H1 (cell line): ENCODE measurements at regions not wholly inside any gene's neighbourhood (a gene's known extent, or its start where the extent isn't known, plus 50 kb on each side); places are given as distances from the start of the nearest gene placed in this dataset.
A peak's percentile ranks its signal among the peaks of the same experiment; 100 is the strongest.

ENCODE experiments used
- CTCF ChIA-PET: fragments of 300-600 bp; sonication (Branson Sonifier 250); formaldehyde crosslinking; loops from one replicate; lab custom pipeline; 2021; ENCODE audit not compliant: partially characterized antibody; lab: Charles Lee
- POLR2A ChIA-PET: fragments of 300-600 bp; sonication (Branson Sonifier 250); formaldehyde crosslinking; loops from one replicate; lab custom pipeline; 2021; ENCODE audit warnings: inconsistent platforms; ENCODE audit not compliant: partially characterized antibody; lab: Charles Lee
- DNase-seq, 2 experiments: peaks; one replicate each; pipeline versions ENCODE4 v3.0.0 to v3.0.0-alpha.2; 2010 to 2022; ENCODE audit warnings: low spot score in 2 of 2, low read depth in 1 of 2, mixed read lengths in 1 of 2
- FAIRE-seq: peaks from 2 replicates; lab custom pipeline; 2011; peaks lifted over from hg19 to GRCh38; lab: Jason Lieb, UNC
- H2AFZ ChIP-seq: 2 replicates; pipeline ENCODE4 v1.8.1; 2012; ENCODE audit warnings: low read length, inconsistent platforms
- H2AK5ac ChIP-seq: 2 replicates; pipeline ENCODE4 v1.6.1; 2013; ENCODE audit warnings: low read depth, low read length
- H2BK120ac ChIP-seq: replicated peaks from 2 replicates; pipeline ENCODE3; 2013; ENCODE audit warnings: low read depth, low read length, inconsistent platforms
- H2BK12ac ChIP-seq: 2 replicates; pipeline ENCODE4 v1.6.1; 2013; ENCODE audit warnings: low read depth, low read length
- H2BK15ac ChIP-seq: 2 replicates; pipeline ENCODE4 v1.6.1; 2013; ENCODE audit warnings: low read length
- H2BK20ac ChIP-seq: 2 replicates; pipeline ENCODE4 v1.6.1; 2013; ENCODE audit warnings: low read length
- H2BK5ac ChIP-seq: 2 replicates; pipeline ENCODE4 v1.6.1; 2013; ENCODE audit warnings: low read depth, low read length
- H3K14ac ChIP-seq: 2 replicates; pipeline ENCODE4 v1.6.1; 2013; ENCODE audit warnings: inconsistent platforms; ENCODE audit not compliant: insufficient read length
- H3K18ac ChIP-seq: 2 replicates; pipeline ENCODE4 v1.6.1; 2013; ENCODE audit warnings: low read length; ENCODE audit errors: extremely low read depth
- H3K23ac ChIP-seq: 2 replicates; pipeline ENCODE4 v1.6.1; 2013; ENCODE audit warnings: inconsistent platforms; ENCODE audit not compliant: insufficient read length
- H3K23me2 ChIP-seq: 2 replicates; pipeline ENCODE4 v1.6.1; 2013; ENCODE audit warnings: low read depth, low read length
- H3K27ac ChIP-seq: 2 replicates; pipeline ENCODE4 v1.6.1; 2011; ENCODE audit warnings: low read depth, low read length, inconsistent platforms
- H3K27me3 ChIP-seq, 4 experiments: replicated peaks in 1 of 4; 1 replicate in 1 of 4; 2 replicates in 3 of 4; pipeline versions ENCODE4 v1.6.1 to v1.8.1; 2011 to 2013; ENCODE audit warnings: low read length in 3 of 4, mild to moderate bottlenecking in 3 of 4, inconsistent platforms in 2 of 4, mixed read lengths in 2 of 4, moderate library complexity in 1 of 4; ENCODE audit not compliant: control insufficient read depth in 3 of 4, insufficient read depth in 3 of 4; ENCODE audit errors: extremely low read depth in 1 of 4
- H3K36me3 ChIP-seq, 4 experiments: 2 replicates each; pipeline versions ENCODE4 v1.6.1 to v1.8.1; 2011 to 2013; ENCODE audit warnings: mild to moderate bottlenecking in 4 of 4, low read length in 3 of 4, moderate library complexity in 2 of 4, control low read depth in 1 of 4, inconsistent platforms in 1 of 4; ENCODE audit not compliant: insufficient read depth in 4 of 4, control insufficient read depth in 2 of 4
- H3K4ac ChIP-seq: replicated peaks from 2 replicates; pipeline ENCODE3; 2013; ENCODE audit warnings: low read length, low read depth, mixed read lengths, inconsistent platforms; ENCODE audit not compliant: insufficient read length
- H3K4me1 ChIP-seq, 4 experiments: replicated peaks in 1 of 4; 1 replicate in 1 of 4; 2 replicates in 3 of 4; pipeline versions ENCODE4 v1.6.1 to v1.8.1; 2011 to 2013; ENCODE audit warnings: low read length in 3 of 4, inconsistent platforms in 2 of 4, mixed read lengths in 1 of 4; ENCODE audit not compliant: insufficient read depth in 4 of 4, control insufficient read depth in 3 of 4
- H3K4me2 ChIP-seq, 2 experiments: 2 replicates each; pipeline versions ENCODE4 v1.6.1 to v1.8.1; 2011 to 2013; ENCODE audit warnings: low read depth in 2 of 2, low read length in 2 of 2, control low read depth in 1 of 2, inconsistent platforms in 1 of 2, mild to moderate bottlenecking in 1 of 2; ENCODE audit not compliant: insufficient read depth in 1 of 2
- H3K4me3 ChIP-seq, 4 experiments: fragments of 200-600, 300-600 bp in 1 of 4; sonication (generic), shearing (Covaris generic), sonication (Bioruptor Twin) in 1 of 4; 2 replicates each; pipeline versions ENCODE4 v1.5.1 to v1.8.1; 2011 to 2016; ENCODE audit warnings: low read length in 4 of 4, low read depth in 3 of 4, control low read depth in 2 of 4, inconsistent platforms in 2 of 4, mild to moderate bottlenecking in 2 of 4, mixed read lengths in 1 of 4, moderate library complexity in 1 of 4; ENCODE audit not compliant: insufficient read depth in 2 of 4; ENCODE audit errors: extremely low read depth in 1 of 4
- H3K56ac ChIP-seq: replicated peaks from 2 replicates; pipeline ENCODE3; 2013; ENCODE audit warnings: low read depth, mild to moderate bottlenecking, mixed read lengths, low read length, inconsistent platforms; ENCODE audit not compliant: insufficient read length
- H3K79me1 ChIP-seq: 2 replicates; pipeline ENCODE4 v1.6.1; 2013; ENCODE audit warnings: low read depth, low read length, control low read depth
- H3K79me2 ChIP-seq, 2 experiments: 2 replicates each; pipeline versions ENCODE4 v1.6.1 to v1.8.1; 2012 to 2013; ENCODE audit warnings: low read length in 2 of 2, mild to moderate bottlenecking in 2 of 2, inconsistent platforms in 1 of 2; ENCODE audit not compliant: insufficient read depth in 2 of 2, control insufficient read depth in 1 of 2
- H3K9ac ChIP-seq, 4 experiments: replicated peaks in 1 of 4; 1 replicate in 1 of 4; 2 replicates in 3 of 4; pipeline versions ENCODE4 v1.6.1 to v1.8.1; 2011 to 2013; ENCODE audit warnings: low read depth in 3 of 4, low read length in 3 of 4, control low read depth in 2 of 4, mild to moderate bottlenecking in 2 of 4, moderate library complexity in 2 of 4, inconsistent platforms in 1 of 4; ENCODE audit errors: extremely low read depth in 1 of 4
- H3K9me3 ChIP-seq, 2 experiments: 2 replicates each; pipeline versions ENCODE4 v1.6.1 to v1.8.1; 2012 to 2013; ENCODE audit warnings: mild to moderate bottlenecking in 2 of 2, moderate library complexity in 2 of 2, control low read depth in 1 of 2, inconsistent platforms in 1 of 2, low read depth in 1 of 2, low read length in 1 of 2, mixed read lengths in 1 of 2; ENCODE audit not compliant: insufficient read depth in 2 of 2
- H4K20me1 ChIP-seq, 2 experiments: replicated peaks in 1 of 2; 2 replicates each; pipeline versions ENCODE3 to v1.8.1; 2011 to 2013; ENCODE audit warnings: inconsistent platforms in 2 of 2, low read length in 2 of 2, mild to moderate bottlenecking in 1 of 2; ENCODE audit not compliant: insufficient read depth in 2 of 2, control insufficient read depth in 1 of 2
- H4K5ac ChIP-seq: 2 replicates; pipeline ENCODE4 v1.6.1; 2013; ENCODE audit warnings: low read length, low read depth, mixed read lengths, inconsistent platforms; ENCODE audit not compliant: insufficient read length
- H4K8ac ChIP-seq: 2 replicates; pipeline ENCODE4 v1.8.0; 2013; ENCODE audit warnings: mild to moderate bottlenecking, moderate library complexity, low read length, inconsistent platforms; ENCODE audit not compliant: insufficient read depth; ENCODE audit errors: extremely low read depth
- H4K91ac ChIP-seq: replicated peaks from 2 replicates; pipeline ENCODE3; 2013; ENCODE audit warnings: low read length, mixed read lengths, inconsistent platforms; ENCODE audit not compliant: insufficient read length
- CBX5 ChIP-seq: fragments of 300-800, 300-1000 bp; sonication (generic); IDR thresholded peaks from 2 replicates; pipeline ENCODE4 v1.7.1; 2016; ENCODE audit warnings: antibody characterized with exemption, low read length, low read depth
- CREB1 ChIP-seq: IDR thresholded peaks from 2 replicates; pipeline ENCODE4 v1.6.1; 2012; ENCODE audit warnings: inconsistent platforms
- EGR1 ChIP-seq: IDR thresholded peaks from 2 replicates; pipeline ENCODE4 v1.6.1; 2011; ENCODE audit warnings: low read depth, low read length, borderline replicate concordance
- EP300 ChIP-seq, 2 experiments: IDR thresholded peaks; 1 replicate in 1 of 2; 2 replicates in 1 of 2; pipeline ENCODE4 v1.6.1; 2011 to 2012; ENCODE audit warnings: low read depth in 2 of 2, low read length in 2 of 2, mild to moderate bottlenecking in 2 of 2, borderline replicate concordance in 1 of 2, inconsistent platforms in 1 of 2, moderate library complexity in 1 of 2
- EZH2 ChIP-seq: fragments of 200-600 bp; sonication (generic); IDR thresholded peaks from 2 replicates; pipeline ENCODE4 v1.7.1; 2012; ENCODE audit warnings: low read depth, mild to moderate bottlenecking, moderate library complexity, low read length, inconsistent platforms; ENCODE audit not compliant: severe bottlenecking
- HDAC6 ChIP-seq: IDR thresholded peaks from one replicate; pipeline ENCODE4 v1.7.1; 2012; ENCODE audit warnings: low read depth, mild to moderate bottlenecking, inconsistent platforms, low read length, moderate library complexity
- JUND ChIP-seq: IDR thresholded peaks from 2 replicates; pipeline ENCODE4 v1.6.1; 2011; ENCODE audit warnings: mild to moderate bottlenecking, improper control_type of control experiment, low read length
- KDM1A ChIP-seq: fragments of 200-600, 300-600 bp; sonication (generic); IDR thresholded peaks from 2 replicates; pipeline ENCODE4 v1.7.1; 2016; ENCODE audit warnings: mild to moderate bottlenecking, low read length, borderline replicate concordance
- RNF2 ChIP-seq: fragments of 200-900, 300-1000 bp; sonication (generic); IDR thresholded peaks from 2 replicates; pipeline ENCODE4 v1.7.1; 2016; ENCODE audit warnings: borderline replicate concordance, low read depth, mild to moderate bottlenecking, antibody characterized with exemption, low read length; ENCODE audit not compliant: poor library complexity, severe bottlenecking; ENCODE audit errors: missing control alignments
- SAP30 ChIP-seq: fragments of 300-600 bp; sonication (generic); IDR thresholded peaks from 2 replicates; pipeline ENCODE4 v1.7.1; 2012; ENCODE audit warnings: low read length, moderate library complexity, mild to moderate bottlenecking, inconsistent platforms; ENCODE audit not compliant: insufficient read depth, insufficient replicate concordance
- SUZ12 ChIP-seq: fragments of 200-600 bp; sonication (generic); IDR thresholded peaks from 2 replicates; pipeline ENCODE4 v1.6.1; 2012; ENCODE audit warnings: mild to moderate bottlenecking, inconsistent platforms, low read length, moderate library complexity, mixed read lengths
- TAF1 ChIP-seq: IDR thresholded peaks from 2 replicates; pipeline ENCODE4 v1.6.1; 2011; ENCODE audit warnings: mild to moderate bottlenecking, low read depth, low read length
- TBP ChIP-seq: IDR thresholded peaks from 2 replicates; pipeline ENCODE4 v1.6.1; 2011; ENCODE audit warnings: low read depth, low read length, improper control_type of control experiment
- WGBS, 2 experiments: shearing (Covaris generic) in 1 of 2; methylation state at CpG; one replicate each; pipeline versions ENCODE4 v1.1.6 to v1.1.7; 2013 to 2015; ENCODE audit warnings: low lambda C conversion rate in 2 of 2, mixed read lengths in 2 of 2, inconsistent platforms in 1 of 2, low coverage in 1 of 2, missing lambda C conversion rate in 1 of 2; ENCODE audit not compliant: insufficient replicate concordance in 2 of 2, insufficient coverage in 1 of 2, insufficient read length in 1 of 2; ENCODE audit errors: extremely low coverage in 1 of 2, missing lambda C conversion rate in 1 of 2; 5-methylcytosine and 5-hydroxymethylcytosine counted together

GRCh38 chr3:191137708-191138107 lies 61.3 kb upstream of the OSTN start:
- Histone ChIP-seq H3K56ac (no peak overlapping the region), H3K23me2 (no peaks in the 10 kb centered on the region), H2AFZ (no peak overlapping the region), H3K14ac (no peak overlapping the region), H3K9ac (peak overlapping the region in 1 of 4 experiments; percentile 34; a peak in 1 of 7 replicates), H3K79me2 (no peaks in the 10 kb centered on the region), H3K4me2 (no peak overlapping the region), H2BK120ac (no peak overlapping the region), H3K27me3 (no peaks in the 10 kb centered on the region), H2BK15ac (no peak overlapping the region), H3K4me1 (no peaks in the 10 kb centered on the region), H2AK5ac (no peak overlapping the region), H3K27ac (no peak overlapping the region), H3K23ac (no peak overlapping the region), H3K36me3 (no peaks in the 10 kb centered on the region), H4K91ac (no peak overlapping the region), H3K4me3 (no peak overlapping the region), H3K18ac (no peak overlapping the region), H3K4ac (no peak overlapping the region), H2BK20ac (no peak overlapping the region), H4K5ac (no peak overlapping the region), H4K8ac (no peak overlapping the region), H3K9me3 (no peaks in the 10 kb centered on the region), H3K79me1 (no peaks in the 10 kb centered on the region), H2BK5ac (no peak overlapping the region), H2BK12ac (no peak overlapping the region), H4K20me1 (no peaks in the 10 kb centered on the region)
- no peak for FAIRE-seq
- POLR2A ChIA-PET, result no interaction called here
- no peak for DNase-seq
- whole genome bisulfite sequencing, 2 experiments, result 95% methylated on average over 1 of the region's 1 CpG; no CpG with 5 or more reads in 1 of the 2 experiments
- CTCF ChIA-PET, result interaction anchor here (0.6 to 1.0 kb wide), 3 partner anchors 9 to 1307 kb away, joined by 3 to 5 read pairs (median 3); no protein-coding TSS in a partner anchor
- no peak for TF ChIP-seq TBP
- TF ChIP-seq RNF2, result no peak
- TF ChIP-seq CREB1, result no peak
- TF ChIP-seq SUZ12, result no peak
- no peak for TF ChIP-seq EZH2
- TF ChIP-seq HDAC6, result no peak
- no peak for TF ChIP-seq CBX5
- TF ChIP-seq EP300 (IDR thresholded peaks at IDR 0.05; ENCODE audit: borderline replicate concordance in 1 of 2, low read depth in 2 of 2, low read length in 2 of 2), result no peak
- no peak for TF ChIP-seq KDM1A
- TF ChIP-seq TAF1, result no peak
- no peak for TF ChIP-seq SAP30
- TF ChIP-seq JUND, result no peak
- TF ChIP-seq EGR1, result no peak
